Stimulated activated naive B cell treated with anti-CD40 and anti-IgM and Interleukin-4, amounts not matched to agents 10 μg/mL and 1 μg/mL and 100 μg/mL, for 72 hours (primary cell): ENCODE measurements at regions not wholly inside any gene's neighbourhood (a gene's known extent, or its start where the extent isn't known, plus 50 kb on each side); places are given as distances from the start of the nearest gene placed in this dataset.
A peak's percentile ranks its signal among the peaks of the same experiment; 100 is the strongest.

Experiments used
- ATAC-seq, 2 donors: fragments of 150-1000 bp; cut with Tn5 transposase; replicated peaks; 2 replicates each; pipeline ENCODE4 v1.10.0; 2021; ENCODE audit warnings: moderate library complexity in 1 of 2
- DNase-seq: peaks from one replicate; pipeline ENCODE4 v3.0.0; 2021
- H3K27ac Mint-ChIP-seq: one replicate; pipeline ENCODE4 v1.8.0; 2022; ENCODE audit warnings: mild to moderate bottlenecking, mixed read lengths
- H3K27me3 Mint-ChIP-seq, 2 donors: one replicate each; pipeline ENCODE4 v1.8.0; 2022; ENCODE audit warnings: mixed read lengths in 2 of 2
- H3K36me3 Mint-ChIP-seq, 2 donors: one replicate each; pipeline ENCODE4 v1.8.0; 2022; ENCODE audit warnings: mixed read lengths in 2 of 2, mild to moderate bottlenecking in 1 of 2
- H3K4me1 Mint-ChIP-seq, 2 donors: one replicate each; pipeline ENCODE4 v1.8.0; 2022; ENCODE audit warnings: mixed read lengths in 2 of 2, mild to moderate bottlenecking in 1 of 2
- H3K4me3 Mint-ChIP-seq, 2 donors: one replicate each; pipeline ENCODE4 v1.8.0; 2022; ENCODE audit warnings: mild to moderate bottlenecking in 2 of 2, mixed read lengths in 2 of 2, moderate library complexity in 1 of 2
- H3K9me3 Mint-ChIP-seq, 2 donors: one replicate each; pipeline ENCODE4 v1.8.0; 2022; ENCODE audit warnings: mixed read lengths in 2 of 2, mild to moderate bottlenecking in 1 of 2

DNA sequence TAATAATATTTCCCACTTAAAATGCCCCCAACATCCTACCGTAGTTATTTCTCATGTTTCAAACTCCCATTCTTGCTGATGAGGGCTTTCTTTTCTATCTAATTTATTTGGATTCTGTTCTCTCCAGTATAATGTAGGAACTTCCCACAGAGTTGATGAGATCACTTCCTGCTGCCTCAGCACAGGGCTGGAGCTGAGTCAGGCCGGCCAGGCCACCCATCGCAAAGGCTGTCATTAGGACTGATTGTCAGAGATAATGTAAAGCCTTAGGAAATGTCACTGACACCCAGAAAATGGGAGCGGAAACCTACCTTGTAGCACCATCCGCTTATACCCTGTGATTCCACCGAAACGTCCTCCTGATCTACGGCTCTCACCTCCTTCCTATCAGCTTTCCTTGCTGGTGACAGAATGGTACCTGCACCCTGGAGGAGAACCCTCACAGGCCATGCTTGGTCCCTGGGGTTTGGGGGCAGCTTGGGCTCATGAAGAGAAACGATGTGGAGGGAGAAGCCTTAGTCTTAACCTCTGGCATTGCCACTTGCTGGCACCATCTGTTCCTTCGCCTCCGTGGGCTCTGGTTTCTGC lies 672.8 kb upstream of the ID2 start:
- no peaks in the 10 kb centered on the region for H3K9me3 Mint-ChIP-seq
- no peaks in the 10 kb centered on the region for H3K36me3 Mint-ChIP-seq
- peaks cover 11% of the 10 kb centered on the region in 2 donors for H3K27me3 Mint-ChIP-seq
- no peak for DNase-seq
- H3K4me1 Mint-ChIP-seq, result peaks cover 10 to 15% of the 10 kb centered on the region in 2 donors
- H3K27ac Mint-ChIP-seq, result no peak overlapping the region
- H3K4me3 Mint-ChIP-seq, result no peak overlapping the region
- ATAC-seq, result no peak

- DNase-seq (no peak), ATAC-seq (peak in 1 of 2 donors; percentile 35)
- H3K9me3 Mint-ChIP-seq, result peaks cover 0 to 2% of the 10 kb centered on the region in 2 donors
- H3K4me3 Mint-ChIP-seq, result no peak overlapping the region
- H3K4me1 Mint-ChIP-seq, result peaks cover 2 to 18% of the 10 kb centered on the region in 2 donors
- H3K27me3 Mint-ChIP-seq, result peaks cover 11 to 13% of the 10 kb centered on the region in 2 donors
- H3K27ac Mint-ChIP-seq, result no peak overlapping the region
- H3K36me3 Mint-ChIP-seq, result peaks cover 0 to 3% of the 10 kb centered on the region in 2 donors
Observed at GRCh38 chr2:8015848-8016600, 665.8 kb upstream of the ID2 start.

- Mint-ChIP-seq H3K36me3 (peaks cover 0 to 3% of the 10 kb centered on the region in 2 donors), H3K27me3 (peaks cover 11% of the 10 kb centered on the region in 2 donors), H3K4me3 (no peak overlapping the region), H3K9me3 (peaks cover 0 to 2% of the 10 kb centered on the region in 2 donors), H3K4me1 (peaks cover 2 to 18% of the 10 kb centered on the region in 2 donors), H3K27ac (no peak overlapping the region)
- ATAC-seq, result peak; percentile 79 to 92
- DNase-seq, result no peak
Observed at GRCh38 chr2:8016688-8017087, 665.2 kb upstream of the ID2 start.

GRCh38 chr2:8018956-8019355 lies 662.9 kb upstream of the ID2 start:
- Mint-ChIP-seq H3K27me3 (peaks cover 9 to 13% of the 10 kb centered on the region in 2 donors), H3K27ac (no peak overlapping the region), H3K36me3 (peaks cover 5 to 9% of the 10 kb centered on the region in 2 donors), H3K9me3 (peaks cover 9 to 12% of the 10 kb centered on the region in 2 donors), H3K4me3 (no peak overlapping the region), H3K4me1 (peaks cover 11 to 35% of the 10 kb centered on the region in 2 donors)
- ATAC-seq, result no peak
- no peak for DNase-seq

GRCh38 chr2:8019934-8020333 lies 661.9 kb upstream of the ID2 start:
- Mint-ChIP-seq H3K9me3 (peaks cover 10 to 18% of the 10 kb centered on the region in 2 donors), H3K4me1 (peaks cover 11 to 38% of the 10 kb centered on the region in 2 donors), H3K4me3 (no peak overlapping the region), H3K27ac (no peak overlapping the region), H3K27me3 (peaks cover 12 to 16% of the 10 kb centered on the region in 2 donors), H3K36me3 (peaks cover 5 to 9% of the 10 kb centered on the region in 2 donors)
- DNase-seq (no peak), ATAC-seq (no peak)

GRCh38 chr2:8021921-8022320 lies 659.9 kb upstream of the ID2 start:
- no peak for ATAC-seq
- no peak overlapping the region for H3K4me3 Mint-ChIP-seq
- peaks cover 5 to 9% of the 10 kb centered on the region in 2 donors for H3K36me3 Mint-ChIP-seq
- H3K4me1 Mint-ChIP-seq, result peaks cover 9 to 25% of the 10 kb centered on the region in 2 donors
- no peak for DNase-seq
- peaks cover 17 to 20% of the 10 kb centered on the region in 2 donors for H3K27me3 Mint-ChIP-seq
- H3K27ac Mint-ChIP-seq, result no peak overlapping the region
- peaks cover 10 to 18% of the 10 kb centered on the region in 2 donors for H3K9me3 Mint-ChIP-seq

GRCh38 chr2:8022908-8023640 lies 658.8 kb upstream of the ID2 start:
- Mint-ChIP-seq H3K27ac (peak overlapping the region; percentile 91), H3K36me3 (peaks cover 5 to 6% of the 10 kb centered on the region in 2 donors), H3K4me1 (peaks cover 9 to 20% of the 10 kb centered on the region in 2 donors), H3K9me3 (peaks cover 12 to 18% of the 10 kb centered on the region in 2 donors), H3K4me3 (no peak overlapping the region), H3K27me3 (peaks cover 19 to 23% of the 10 kb centered on the region in 2 donors)
- ATAC-seq (peak; percentile 97 to 99), DNase-seq (peak; percentile 30)

GRCh38 chr2:8024506-8024905 lies 657.4 kb upstream of the ID2 start:
- peaks cover 5 to 6% of the 10 kb centered on the region in 2 donors for H3K36me3 Mint-ChIP-seq
- DNase-seq (no peak), ATAC-seq (no peak)
- H3K27ac Mint-ChIP-seq, result no peak overlapping the region
- H3K4me1 Mint-ChIP-seq, result peaks cover 9 to 20% of the 10 kb centered on the region in 2 donors
- peaks cover 10 to 18% of the 10 kb centered on the region in 2 donors for H3K9me3 Mint-ChIP-seq
- H3K27me3 Mint-ChIP-seq, result peaks cover 19 to 23% of the 10 kb centered on the region in 2 donors
- H3K4me3 Mint-ChIP-seq, result no peak overlapping the region

DNA sequence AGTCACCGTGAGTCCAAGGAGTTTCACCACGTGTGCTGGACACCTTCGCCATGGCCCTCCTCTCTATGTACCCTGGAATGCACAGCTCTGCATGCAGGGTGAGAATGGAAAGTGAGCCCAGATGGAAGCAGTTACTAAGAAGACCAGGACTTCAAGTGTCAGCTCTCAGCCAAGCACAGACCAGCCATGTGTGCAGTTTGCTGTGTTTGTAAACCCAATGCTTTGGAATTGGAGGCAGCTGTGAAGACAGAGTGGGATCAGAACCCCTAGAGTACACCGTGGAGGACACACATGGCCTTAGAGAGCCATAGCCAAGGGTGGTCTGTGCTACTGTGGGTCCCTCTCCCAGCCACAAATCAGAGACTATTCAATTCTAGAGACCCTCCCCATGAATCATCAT lies 655.5 kb upstream of the ID2 start:
- Mint-ChIP-seq H3K27ac (no peak overlapping the region), H3K4me1 (peaks cover 11 to 20% of the 10 kb centered on the region in 2 donors)
- ATAC-seq, result no peak

GRCh38 chr2:8027387-8027786 lies 654.5 kb upstream of the ID2 start:
- Mint-ChIP-seq H3K4me1 (peaks cover 8 to 16% of the 10 kb centered on the region in 2 donors), H3K36me3 (peaks cover 2 to 3% of the 10 kb centered on the region in 2 donors), H3K27ac (no peak overlapping the region), H3K9me3 (peaks cover 7 to 15% of the 10 kb centered on the region in 2 donors), H3K4me3 (no peak overlapping the region), H3K27me3 (peaks cover 12 to 19% of the 10 kb centered on the region in 2 donors)
- no peak for DNase-seq
- no peak for ATAC-seq

More for the DNA sequence above, 655.5 kb upstream of the ID2 start:
- DNase-seq, result no peak
- Mint-ChIP-seq H3K36me3 (peaks cover 5 to 6% of the 10 kb centered on the region in 2 donors), H3K9me3 (peaks cover 10 to 18% of the 10 kb centered on the region in 2 donors), H3K27me3 (peaks cover 12 to 19% of the 10 kb centered on the region in 2 donors), H3K4me3 (no peak overlapping the region)

- H3K27me3 Mint-ChIP-seq, result peaks cover 12 to 19% of the 10 kb centered on the region in 2 donors
- peaks cover 2% of the 10 kb centered on the region in 2 donors for H3K36me3 Mint-ChIP-seq
- no peak overlapping the region for H3K4me3 Mint-ChIP-seq
- peaks cover 6 to 12% of the 10 kb centered on the region in 2 donors for H3K4me1 Mint-ChIP-seq
- no peak for DNase-seq
- no peak for ATAC-seq
- H3K27ac Mint-ChIP-seq, result no peak overlapping the region
- peaks cover 6 to 12% of the 10 kb centered on the region in 2 donors for H3K9me3 Mint-ChIP-seq
Observed at GRCh38 chr2:8028036-8028435, 653.8 kb upstream of the ID2 start.

GRCh38 chr2:8028436-8028835 lies 653.4 kb upstream of the ID2 start:
- DNase-seq (no peak), ATAC-seq (no peak)
- Mint-ChIP-seq H3K27ac (no peak overlapping the region), H3K9me3 (peaks cover 4 to 8% of the 10 kb centered on the region in 2 donors), H3K27me3 (peaks cover 12 to 19% of the 10 kb centered on the region in 2 donors), H3K4me1 (peaks cover 2 to 8% of the 10 kb centered on the region in 2 donors), H3K4me3 (no peak overlapping the region), H3K36me3 (no peaks in the 10 kb centered on the region)

- Mint-ChIP-seq H3K4me1 (peaks cover 2% of the 10 kb centered on the region in 2 donors), H3K4me3 (no peak overlapping the region), H3K36me3 (no peaks in the 10 kb centered on the region), H3K27me3 (peaks cover 9 to 17% of the 10 kb centered on the region in 2 donors), H3K9me3 (peaks cover 3 to 6% of the 10 kb centered on the region in 2 donors), H3K27ac (no peak overlapping the region)
- no peak for ATAC-seq
- DNase-seq, result no peak
Observed at GRCh38 chr2:8028981-8029380, 652.9 kb upstream of the ID2 start.
